B cell (primary cell): ENCODE measurements at regions not wholly inside any gene's neighbourhood (a gene's known extent, or its start where the extent isn't known, plus 50 kb on each side); places are given as distances from the start of the nearest gene placed in this dataset.

Source experiments
- ATAC-seq: fragments of 200-7000 bp; cut with Tn5 transposase; one replicate; pipeline ENCODE4 v1.10.0; 2021; ENCODE audit warnings: low read depth, mild to moderate bottlenecking, moderate number of reproducible peaks, moderate library complexity
- CTCF ChIA-PET: fragments of 350-600 bp; sonication (Branson Sonifier 250); formaldehyde crosslinking; loops from one replicate; lab custom pipeline; 2021; ENCODE audit warnings: antibody characterized with exemption, inconsistent platforms; lab: Charles Lee
- POLR2A ChIA-PET: fragments of 350-600 bp; sonication (Branson Sonifier 250); formaldehyde crosslinking; loops from one replicate; lab custom pipeline; 2021; ENCODE audit warnings: antibody characterized with exemption; lab: Charles Lee
- DNase-seq: peaks from one replicate; pipeline ENCODE4 v3.0.0; 2013
- H2AFZ ChIP-seq: 2 replicates; pipeline ENCODE4 v1.6.1; 2012; ENCODE audit warnings: mild to moderate bottlenecking, low read depth, low read length; ENCODE audit not compliant: insufficient read depth, poor library complexity, severe bottlenecking
- H3K27ac ChIP-seq, 2 donors: 1 replicate in 1 of 2; 2 replicates in 1 of 2; pipeline ENCODE4 v1.5.1; 2012 to 2013; ENCODE audit warnings: low read length in 2 of 2, mild to moderate bottlenecking in 2 of 2, moderate library complexity in 1 of 2
- H3K27me3 ChIP-seq, 4 experiments: fragments of 200-600 bp in 1 of 4; sonication (generic) in 1 of 4; replicated peaks in 1 of 4; 1 replicate in 2 of 4; 2 replicates in 2 of 4; pipeline versions ENCODE4 v1.6.1 to v1.7.0; 2013 to 2016; ENCODE audit warnings: low read length in 3 of 4, mild to moderate bottlenecking in 2 of 4, mixed read lengths in 1 of 4, moderate library complexity in 1 of 4; ENCODE audit not compliant: insufficient read depth in 4 of 4, control insufficient read depth in 3 of 4; ENCODE audit errors: control extremely low read depth in 1 of 4
- H3K36me3 ChIP-seq, 2 experiments: replicated peaks in 1 of 2; 1 replicate in 1 of 2; 2 replicates in 1 of 2; pipeline versions ENCODE4 v1.6.1 to v1.7.1; 2013; ENCODE audit warnings: low read length in 1 of 2; ENCODE audit not compliant: insufficient read depth in 2 of 2, control insufficient read depth in 1 of 2; ENCODE audit errors: control extremely low read depth in 1 of 2, extremely low read depth in 1 of 2
- H3K4me1 ChIP-seq, 2 donors: fragments of 200-600 bp in 1 of 2; sonication (generic) in 1 of 2; 1 replicate in 1 of 2; 2 replicates in 1 of 2; pipeline versions ENCODE4 v1.5.1 to v1.6.1; 2013 to 2017; ENCODE audit warnings: low read length in 2 of 2; ENCODE audit not compliant: control insufficient read depth in 2 of 2, insufficient read depth in 2 of 2
- H3K4me2 ChIP-seq: replicated peaks from 2 replicates; pipeline ENCODE3; 2012; ENCODE audit warnings: mild to moderate bottlenecking, low read depth, low read length; ENCODE audit not compliant: poor library complexity, severe bottlenecking
- H3K4me3 ChIP-seq, 5 experiments: fragments of 200-600 bp in 1 of 5; sonication (generic) in 1 of 5; 1 replicate in 3 of 5; 2 replicates in 2 of 5; pipeline versions ENCODE4 v1.5.1 to v1.7.0; 2011 to 2016; ENCODE audit warnings: low read length in 4 of 5, mild to moderate bottlenecking in 4 of 5, low read depth in 2 of 5, control low read depth in 1 of 5, moderate library complexity in 1 of 5; ENCODE audit not compliant: insufficient read depth in 1 of 5; ENCODE audit errors: control extremely low read depth in 1 of 5, extremely low read depth in 1 of 5
- H3K79me2 ChIP-seq: fragments of 200-600 bp; sonication (generic); one replicate; pipeline ENCODE4 v1.6.0; 2016; ENCODE audit warnings: low read length; ENCODE audit not compliant: control insufficient read depth, insufficient read depth
- H3K9ac ChIP-seq: fragments of 200-600 bp; sonication (generic); 2 replicates; pipeline ENCODE4 v1.6.1; 2017; ENCODE audit warnings: mild to moderate bottlenecking, low read length, moderate library complexity
- H3K9me3 ChIP-seq, 3 donors: one replicate each; pipeline versions ENCODE4 v1.6.1 to v1.7.1; 2013; ENCODE audit warnings: low read length in 2 of 3; ENCODE audit not compliant: control insufficient read depth in 2 of 3, insufficient read depth in 1 of 3; ENCODE audit errors: control extremely low read depth in 1 of 3
- H4K20me1 ChIP-seq: 2 replicates; pipeline ENCODE4 v1.6.0; 2012; ENCODE audit warnings: mild to moderate bottlenecking, low read length; ENCODE audit not compliant: insufficient read depth, control insufficient read depth, poor library complexity, severe bottlenecking
- H3K27ac Mint-ChIP-seq: one replicate; pipeline ENCODE4 v1.8.0; 2021; ENCODE audit warnings: mixed read lengths
- H3K27me3 Mint-ChIP-seq: one replicate; pipeline ENCODE4 v1.8.0; 2021; ENCODE audit warnings: mixed read lengths
- H3K4me1 Mint-ChIP-seq: one replicate; pipeline ENCODE4 v1.8.0; 2021; ENCODE audit warnings: mixed read lengths
- H3K4me3 Mint-ChIP-seq: one replicate; pipeline ENCODE4 v1.8.0; 2021; ENCODE audit warnings: mixed read lengths
- H3K9me3 Mint-ChIP-seq: one replicate; pipeline ENCODE4 v1.8.0; 2022; ENCODE audit warnings: mixed read lengths; ENCODE audit not compliant: insufficient read depth
- EZH2 ChIP-seq: IDR thresholded peaks from 2 replicates; pipeline ENCODE4 v1.6.1; 2012; ENCODE audit warnings: borderline replicate concordance, low read depth, mild to moderate bottlenecking, moderate library complexity, low read length; ENCODE audit not compliant: insufficient read depth, poor library complexity, severe bottlenecking
- WGBS: methylation state at CpG from one replicate; pipeline ENCODE4 v1.1.5; 2013; ENCODE audit warnings: missing lambda C conversion rate; ENCODE audit not compliant: insufficient coverage; 5-methylcytosine and 5-hydroxymethylcytosine counted together
- intact Hi-C: fragments of 100-400 bp; cut with micrococcal nuclease; formaldehyde crosslinking; loops from one replicate; pipeline ENCODE4 v1.10.0; 2022
- TF ChIP-seq, protein P1 (sequence below): fragments of 200-600 bp; IDR thresholded peaks from one replicate; pipeline ENCODE4 v1.8.0; 2022; ENCODE audit warnings: antibody characterized with exemption, mild to moderate bottlenecking

DNA sequence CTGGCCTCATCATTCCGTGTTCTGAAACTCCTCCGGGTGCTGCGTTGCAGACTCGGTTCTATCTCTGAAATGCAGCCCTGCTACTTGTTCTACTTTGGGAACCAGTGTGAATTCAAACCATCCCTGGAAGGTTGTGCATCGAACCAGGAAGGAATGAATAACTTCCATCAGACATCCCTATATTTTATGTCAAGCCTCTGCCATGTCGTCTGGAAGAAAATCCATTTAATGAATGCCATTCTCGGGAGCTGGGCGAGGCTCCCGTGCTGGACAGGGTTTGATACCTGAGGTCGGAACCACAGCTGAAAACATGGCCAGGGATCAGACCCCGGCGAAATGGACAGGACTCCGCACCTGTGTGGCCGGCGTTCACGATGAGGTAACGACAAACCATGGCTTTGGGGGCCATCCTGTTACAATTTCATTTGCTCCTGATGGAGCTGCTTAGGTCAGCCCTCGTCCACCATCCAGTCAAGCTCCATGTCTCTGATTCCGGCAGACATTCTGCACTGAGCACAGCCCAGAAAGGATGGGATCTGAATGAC, 821.6 kb downstream of the GALR1 start:
- WGBS = 84% methylated on average over 19 of the region's 19 CpGs
- Histone ChIP-seq H4K20me1 (no peaks in the 10 kb centered on the region), H3K27ac (no peak overlapping the region), H3K79me2 (no peaks in the 10 kb centered on the region), H3K27me3 (no peaks in the 10 kb centered on the region), H3K36me3 (no peaks in the 10 kb centered on the region), H3K9ac (no peak overlapping the region), H3K4me2 (no peak overlapping the region), H3K9me3 (peaks cover 0 to 20% (median 0%) of the 10 kb centered on the region in 3 donors), H2AFZ (no peak overlapping the region), H3K4me3 (no peak overlapping the region), H3K4me1 (no peaks in the 10 kb centered on the region)
- no peak for DNase-seq
- H3K4me1 Mint-ChIP-seq = no peaks in the 10 kb centered on the region
- H3K9me3 Mint-ChIP-seq = peaks cover 5% of the 10 kb centered on the region
- no peak overlapping the region for H3K4me3 Mint-ChIP-seq
- H3K27me3 Mint-ChIP-seq = no peaks in the 10 kb centered on the region
- no peak overlapping the region for H3K27ac Mint-ChIP-seq
- ChIA-PET POLR2A (no interaction called here), CTCF (no interaction called here)
- no peak for TF ChIP-seq EZH2
- TF ChIP-seq, protein P1, sequence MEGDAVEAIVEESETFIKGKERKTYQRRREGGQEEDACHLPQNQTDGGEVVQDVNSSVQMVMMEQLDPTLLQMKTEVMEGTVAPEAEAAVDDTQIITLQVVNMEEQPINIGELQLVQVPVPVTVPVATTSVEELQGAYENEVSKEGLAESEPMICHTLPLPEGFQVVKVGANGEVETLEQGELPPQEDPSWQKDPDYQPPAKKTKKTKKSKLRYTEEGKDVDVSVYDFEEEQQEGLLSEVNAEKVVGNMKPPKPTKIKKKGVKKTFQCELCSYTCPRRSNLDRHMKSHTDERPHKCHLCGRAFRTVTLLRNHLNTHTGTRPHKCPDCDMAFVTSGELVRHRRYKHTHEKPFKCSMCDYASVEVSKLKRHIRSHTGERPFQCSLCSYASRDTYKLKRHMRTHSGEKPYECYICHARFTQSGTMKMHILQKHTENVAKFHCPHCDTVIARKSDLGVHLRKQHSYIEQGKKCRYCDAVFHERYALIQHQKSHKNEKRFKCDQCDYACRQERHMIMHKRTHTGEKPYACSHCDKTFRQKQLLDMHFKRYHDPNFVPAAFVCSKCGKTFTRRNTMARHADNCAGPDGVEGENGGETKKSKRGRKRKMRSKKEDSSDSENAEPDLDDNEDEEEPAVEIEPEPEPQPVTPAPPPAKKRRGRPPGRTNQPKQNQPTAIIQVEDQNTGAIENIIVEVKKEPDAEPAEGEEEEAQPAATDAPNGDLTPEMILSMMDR = no peak
- ATAC-seq = no peak
- intact Hi-C loops = no loop called here

DNA sequence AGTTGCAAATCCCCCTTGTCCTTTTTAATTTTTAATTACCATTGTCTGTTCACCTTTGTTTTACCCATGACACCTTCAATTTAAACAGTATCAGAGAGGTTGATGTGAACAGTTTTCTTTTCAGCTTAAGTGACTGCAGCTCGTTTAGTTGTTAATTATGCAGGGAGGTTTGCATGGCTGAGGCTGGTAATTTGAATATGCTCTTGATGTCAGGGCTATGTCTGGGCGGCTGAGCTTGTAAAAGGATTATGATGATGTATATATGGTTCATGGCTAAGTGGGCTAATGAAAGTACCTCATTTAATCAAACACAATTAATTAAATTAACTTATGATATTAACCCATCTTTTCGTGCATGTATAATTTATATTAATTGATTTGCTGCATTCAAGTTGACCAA, 822.1 kb downstream of the GALR1 start:
- peaks cover 4% of the 10 kb centered on the region for H3K9me3 Mint-ChIP-seq
- no peaks in the 10 kb centered on the region for H4K20me1 ChIP-seq
- H3K27ac Mint-ChIP-seq = no peak overlapping the region
- no peaks in the 10 kb centered on the region for H3K4me1 ChIP-seq
- H3K9ac ChIP-seq = no peak overlapping the region
- no peaks in the 10 kb centered on the region for H3K27me3 ChIP-seq
- no peak overlapping the region for H3K4me2 ChIP-seq
- no peak for DNase-seq
- no peak overlapping the region for H2AFZ ChIP-seq
- H3K79me2 ChIP-seq = no peaks in the 10 kb centered on the region
- peaks cover 0 to 20% (median 0%) of the 10 kb centered on the region in 3 donors for H3K9me3 ChIP-seq
- ChIA-PET POLR2A (no interaction called here), CTCF (no interaction called here)
- TF ChIP-seq, protein P1 = no peak
- no peak for TF ChIP-seq EZH2
- H3K4me3 Mint-ChIP-seq = no peak overlapping the region
- H3K36me3 ChIP-seq = no peaks in the 10 kb centered on the region
- H3K4me1 Mint-ChIP-seq = no peaks in the 10 kb centered on the region
- no peak overlapping the region for H3K27ac ChIP-seq
- no peaks in the 10 kb centered on the region for H3K27me3 Mint-ChIP-seq
- no CpG with 5 or more reads among the region's 3 CpGs for WGBS
- no peak for ATAC-seq
- intact Hi-C loops = no loop called here
- no peak overlapping the region for H3K4me3 ChIP-seq
